Testis (tissue), 2 donors: ENCODE measurements at regions not wholly inside any gene's neighbourhood (a gene's known extent, or its start where the extent isn't known, plus 50 kb on each side); places are given as distances from the start of the nearest gene placed in this dataset.

ENCODE experiments used
- DNase-seq: peaks from one replicate; pipeline ENCODE4 v3.0.0-alpha.2; 2019
- H3K27ac ChIP-seq, 2 donors: fragments of 200-600 bp; sonication (generic); one replicate each; pipeline ENCODE4 v1.5.1; 2019
- H3K27me3 ChIP-seq: fragments of 200-600 bp; sonication (generic); one replicate; pipeline ENCODE4 v1.5.1; 2019
- H3K36me3 ChIP-seq: fragments of 200-600 bp; sonication (generic); one replicate; pipeline ENCODE4 v1.5.1; 2017; ENCODE audit warnings: low read depth; ENCODE audit errors: missing control alignments
- H3K4me1 ChIP-seq: fragments of 200-600 bp; sonication (generic); one replicate; pipeline ENCODE4 v1.5.1; 2019
- H3K4me3 ChIP-seq, 2 donors: fragments of 200-600 bp; sonication (generic); one replicate each; pipeline ENCODE4 v1.5.1; 2017 to 2019
- H3K9me3 ChIP-seq: fragments of 200-600 bp; sonication (generic); one replicate; pipeline ENCODE4 v1.5.1; 2017
- POLR2A ChIP-seq: fragments of 450-650 bp; IDR thresholded peaks from one replicate; pipeline ENCODE4 v1.6.1; 2017; ENCODE audit warnings: antibody characterized with exemption, mild to moderate bottlenecking, moderate library complexity
- WGBS, 2 donors: methylation state at CpG; one replicate each; pipeline ENCODE4 v1.1.5; 2018; 5-methylcytosine and 5-hydroxymethylcytosine counted together
- intact Hi-C: fragments of 100-400 bp; cut with DNase I; formaldehyde crosslinking; loops from one replicate; pipeline ENCODE4 v1.15.1; 2023; ENCODE audit warnings: low total_unique reads
- TF ChIP-seq, protein P1 (sequence below), 3 experiments: fragments of 450-650 bp in 2 of 3; fragments of 200-600 bp in 1 of 3; sonication (generic) in 1 of 3; IDR thresholded peaks; one replicate each; pipeline ENCODE4 v1.5.1; 2016 to 2019; ENCODE audit warnings: antibody characterized with exemption in 3 of 3, mild to moderate bottlenecking in 2 of 3, moderate library complexity in 1 of 3

DNA sequence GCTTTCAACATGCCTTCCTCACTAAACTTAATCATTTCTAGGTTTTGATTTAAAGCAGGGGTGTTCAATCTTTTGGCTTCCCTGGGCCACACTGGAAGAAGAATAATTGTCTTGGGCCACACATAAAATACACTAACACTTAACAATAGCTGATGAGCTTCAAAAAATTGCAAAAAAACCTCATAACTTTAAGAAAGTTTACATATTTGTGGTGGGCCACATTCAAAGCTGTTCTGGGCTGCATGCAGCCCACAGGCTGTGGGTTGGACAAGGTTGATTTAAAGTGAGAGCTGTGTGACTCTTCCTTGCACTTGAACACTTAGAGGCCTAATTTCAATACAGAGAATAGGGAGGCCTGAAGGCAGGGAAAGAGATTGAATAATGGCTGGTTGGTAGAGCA is 598.3 kb downstream of the EFNA5 start:
- intact Hi-C loops: no loop called here
- TF ChIP-seq, protein P1, sequence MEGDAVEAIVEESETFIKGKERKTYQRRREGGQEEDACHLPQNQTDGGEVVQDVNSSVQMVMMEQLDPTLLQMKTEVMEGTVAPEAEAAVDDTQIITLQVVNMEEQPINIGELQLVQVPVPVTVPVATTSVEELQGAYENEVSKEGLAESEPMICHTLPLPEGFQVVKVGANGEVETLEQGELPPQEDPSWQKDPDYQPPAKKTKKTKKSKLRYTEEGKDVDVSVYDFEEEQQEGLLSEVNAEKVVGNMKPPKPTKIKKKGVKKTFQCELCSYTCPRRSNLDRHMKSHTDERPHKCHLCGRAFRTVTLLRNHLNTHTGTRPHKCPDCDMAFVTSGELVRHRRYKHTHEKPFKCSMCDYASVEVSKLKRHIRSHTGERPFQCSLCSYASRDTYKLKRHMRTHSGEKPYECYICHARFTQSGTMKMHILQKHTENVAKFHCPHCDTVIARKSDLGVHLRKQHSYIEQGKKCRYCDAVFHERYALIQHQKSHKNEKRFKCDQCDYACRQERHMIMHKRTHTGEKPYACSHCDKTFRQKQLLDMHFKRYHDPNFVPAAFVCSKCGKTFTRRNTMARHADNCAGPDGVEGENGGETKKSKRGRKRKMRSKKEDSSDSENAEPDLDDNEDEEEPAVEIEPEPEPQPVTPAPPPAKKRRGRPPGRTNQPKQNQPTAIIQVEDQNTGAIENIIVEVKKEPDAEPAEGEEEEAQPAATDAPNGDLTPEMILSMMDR (IDR thresholded peaks at IDR 0.05): no peak
- TF ChIP-seq POLR2A: no peak
- H3K4me1 ChIP-seq: no peaks in the 10 kb centered on the region

DNA sequence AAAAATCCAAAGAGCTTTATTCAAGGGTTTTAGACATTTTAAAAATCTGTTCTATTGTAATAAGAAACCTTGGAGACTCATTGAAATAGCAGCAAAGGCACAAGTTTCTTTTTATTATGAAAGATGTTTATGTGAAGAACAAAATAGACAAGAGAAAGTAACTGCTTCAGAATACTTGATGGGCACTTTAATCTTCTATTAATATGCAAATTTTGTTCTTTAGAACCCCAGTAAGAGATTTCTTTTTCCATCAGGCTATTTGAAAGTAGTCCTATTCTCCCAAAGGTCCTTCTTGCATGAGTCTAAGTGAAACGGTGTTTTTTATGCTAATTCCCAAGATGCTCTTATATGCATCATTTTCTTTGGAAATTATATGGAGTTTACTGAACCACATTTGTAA is 602.0 kb downstream of the EFNA5 start:
- Histone ChIP-seq H3K4me3 (no peak overlapping the region), H3K9me3 (no peaks in the 10 kb centered on the region), H3K27me3 (no peaks in the 10 kb centered on the region), H3K4me1 (no peaks in the 10 kb centered on the region), H3K36me3 (no peaks in the 10 kb centered on the region), H3K27ac (no peak overlapping the region)
- intact Hi-C loops: no loop called here
- TF ChIP-seq, protein P1 (IDR thresholded peaks at IDR 0.05): no peak
- no peak for TF ChIP-seq POLR2A
- DNase-seq: no peak
- WGBS, 2 donors: 54 to 68% methylated on average over 1 of the region's 1 CpG

More for the DNA sequence above, 598.3 kb downstream of the EFNA5 start:
- DNase-seq: no peak
- Histone ChIP-seq H3K4me3 (no peak overlapping the region), H3K27ac (no peak overlapping the region), H3K36me3 (no peaks in the 10 kb centered on the region), H3K9me3 (no peaks in the 10 kb centered on the region), H3K27me3 (no peaks in the 10 kb centered on the region)

DNA sequence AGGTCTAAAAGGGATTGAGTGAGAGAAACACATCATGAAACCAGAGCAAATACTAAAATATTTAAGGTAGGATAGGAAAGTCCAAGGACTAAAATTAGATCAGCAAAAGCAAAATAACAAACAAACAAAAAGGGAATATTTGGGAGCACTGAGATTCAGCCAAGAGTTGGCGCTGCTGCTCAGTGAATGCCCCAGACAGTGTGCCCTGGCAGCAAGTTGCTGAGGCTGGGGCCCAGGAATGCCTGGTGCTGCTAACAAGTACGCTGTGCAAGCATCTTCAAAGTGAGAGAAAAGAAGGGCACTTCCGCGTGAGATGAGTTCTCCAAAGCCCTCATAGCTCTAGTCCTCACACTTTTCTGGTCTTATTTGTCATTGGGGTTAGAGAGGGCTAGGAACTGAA is 603.3 kb downstream of the EFNA5 start:
- TF ChIP-seq, protein P1 (IDR thresholded peaks at IDR 0.05): no peak
- no peak for TF ChIP-seq POLR2A
- H3K27me3 ChIP-seq: no peaks in the 10 kb centered on the region
- intact Hi-C loops: no loop called here
- H3K4me1 ChIP-seq: no peaks in the 10 kb centered on the region
- no peak overlapping the region for H3K4me3 ChIP-seq
- WGBS, 2 donors: 62 to 68% methylated on average over 4 of the region's 4 CpGs
- H3K36me3 ChIP-seq: no peaks in the 10 kb centered on the region
- peak; percentile 47 for DNase-seq
- no peaks in the 10 kb centered on the region for H3K9me3 ChIP-seq
- H3K27ac ChIP-seq: no peak overlapping the region

DNA sequence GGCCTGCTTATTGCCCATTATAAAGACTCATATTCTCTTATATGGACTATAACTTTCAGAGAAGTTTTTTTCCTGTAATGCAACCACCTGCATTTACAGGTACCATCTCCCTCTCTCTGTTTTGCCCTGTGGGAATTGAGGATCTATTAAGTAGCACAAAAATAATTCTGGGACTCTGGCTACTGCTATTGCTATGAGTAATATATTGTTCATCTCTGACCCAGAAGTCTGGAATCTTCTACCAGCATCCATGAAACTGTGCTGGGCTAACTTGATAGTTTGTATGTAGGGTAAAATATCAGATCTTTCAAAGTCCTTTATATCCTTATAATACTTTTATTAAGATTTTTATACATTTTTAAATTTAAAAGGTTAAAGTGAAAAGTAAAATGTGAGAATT is 607.2 kb downstream of the EFNA5 start:
- Histone ChIP-seq H3K9me3 (no peaks in the 10 kb centered on the region), H3K27ac (no peak overlapping the region), H3K36me3 (no peaks in the 10 kb centered on the region), H3K4me1 (no peaks in the 10 kb centered on the region), H3K4me3 (no peak overlapping the region), H3K27me3 (no peaks in the 10 kb centered on the region)
- TF ChIP-seq, protein P1 (IDR thresholded peaks at IDR 0.05): no peak
- no peak for TF ChIP-seq POLR2A
- intact Hi-C loops: no loop called here
- DNase-seq: no peak

DNA sequence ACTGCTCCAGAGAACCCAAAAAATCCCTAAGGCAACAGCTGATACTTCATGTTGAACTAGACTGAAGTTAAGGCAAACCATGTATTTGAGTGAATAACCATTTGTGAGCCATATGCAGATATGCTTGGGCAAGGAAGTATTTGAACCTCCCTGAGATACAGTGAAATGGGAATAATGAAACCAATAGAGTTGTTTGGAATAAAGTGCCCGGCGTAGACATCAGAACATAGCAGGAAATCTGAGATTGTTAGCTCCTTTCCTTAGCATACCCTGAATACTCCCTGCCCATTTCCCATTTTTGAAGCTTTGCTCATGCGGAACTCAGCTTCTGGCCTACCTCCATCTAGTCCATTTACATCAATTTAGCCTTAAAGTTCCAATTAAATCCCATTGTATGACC is 611.9 kb downstream of the EFNA5 start:
- TF ChIP-seq, protein P1 (IDR thresholded peaks at IDR 0.05): no peak
- TF ChIP-seq POLR2A: no peak
- intact Hi-C loops: no loop called here
- Histone ChIP-seq H3K4me3 (no peak overlapping the region), H3K4me1 (no peaks in the 10 kb centered on the region), H3K36me3 (no peaks in the 10 kb centered on the region), H3K9me3 (no peaks in the 10 kb centered on the region), H3K27ac (no peak overlapping the region), H3K27me3 (no peaks in the 10 kb centered on the region)
- 95 to 97% methylated on average over 3 of the region's 3 CpGs for WGBS, 2 donors
- no peak for DNase-seq
